Mesenteric fat pad (tissue), 1 donor: ENCODE measurements at regions not wholly inside any gene's neighbourhood (a gene's known extent, or its start where the extent isn't known, plus 50 kb on each side); places are given as distances from the start of the nearest gene placed in this dataset.
"Not testable (repeated sequence)": the region's sequence is repeated elsewhere in the genome, so short reads cannot be mapped to it uniquely, and the experiment has no call there.

Source experiments
- DNase-seq: peaks from one replicate; pipeline ENCODE4 v3.0.0-alpha.2; 2020; ENCODE audit warnings: low spot score
- donor health status: DM: yes; HTN: yes; CAD: no.

DNA sequence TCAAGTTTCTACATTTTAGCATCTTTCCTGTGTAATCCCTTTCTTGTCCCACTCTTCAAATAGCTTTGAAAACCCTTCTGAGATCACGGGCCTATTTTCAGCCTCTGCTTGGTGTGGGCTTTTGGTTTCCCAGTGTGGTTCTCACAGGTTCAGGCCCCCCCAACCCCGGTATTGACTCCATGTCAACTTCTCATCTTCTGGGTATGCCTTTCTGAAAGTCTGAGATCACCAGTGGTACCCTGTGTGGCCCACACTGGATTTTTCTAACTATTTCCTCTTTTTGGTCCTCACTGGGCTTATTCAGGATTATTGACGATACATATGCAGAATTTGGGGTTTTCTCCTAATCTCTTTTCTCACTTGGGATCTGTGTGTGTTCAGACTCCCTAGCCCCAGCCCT, 146.9 kb upstream of the PLGLB2 start:
- DNase-seq = not testable (repeated sequence)

DNA sequence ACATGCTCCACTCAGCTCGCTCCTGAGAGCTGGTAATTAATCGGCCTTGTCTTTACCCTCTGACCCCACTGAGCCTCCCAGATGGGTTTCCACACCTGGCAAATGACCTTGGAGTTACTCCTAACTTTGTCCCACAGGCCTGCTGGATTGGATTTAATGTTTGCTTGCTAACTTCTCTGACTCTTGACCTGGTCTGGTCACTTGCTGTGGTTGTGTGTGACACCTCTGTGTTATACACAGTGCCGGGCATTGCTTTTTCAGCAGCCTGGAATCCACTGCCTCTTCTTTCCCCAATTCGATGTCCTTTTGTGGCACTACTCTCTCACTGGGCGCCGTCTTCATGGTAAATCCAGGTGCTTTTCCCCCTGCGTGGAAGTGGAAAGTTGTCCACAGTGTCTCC, 145.8 kb upstream of the PLGLB2 start:
- DNase-seq = not testable (repeated sequence)

DNA sequence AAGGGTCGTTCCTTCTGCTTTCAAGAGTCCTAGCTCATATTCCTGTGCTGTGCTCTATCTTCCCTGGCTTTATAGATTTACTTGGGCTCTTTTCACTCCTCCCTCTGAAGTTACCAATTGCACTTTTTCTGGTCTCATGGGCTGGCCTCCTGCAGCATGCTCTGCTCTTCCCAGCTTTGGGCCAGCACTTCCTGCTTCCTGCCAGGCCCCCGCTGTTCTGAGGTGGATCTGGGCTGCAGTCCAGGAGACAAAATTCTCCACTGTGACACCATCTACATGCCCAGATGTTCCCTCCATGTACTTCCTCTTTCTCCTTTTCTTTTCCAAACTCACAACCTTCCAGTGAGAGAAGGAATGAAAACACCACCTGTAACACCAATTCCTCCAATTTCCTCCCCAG, 145.2 kb upstream of the PLGLB2 start:
- DNase-seq = not testable (repeated sequence)

DNA sequence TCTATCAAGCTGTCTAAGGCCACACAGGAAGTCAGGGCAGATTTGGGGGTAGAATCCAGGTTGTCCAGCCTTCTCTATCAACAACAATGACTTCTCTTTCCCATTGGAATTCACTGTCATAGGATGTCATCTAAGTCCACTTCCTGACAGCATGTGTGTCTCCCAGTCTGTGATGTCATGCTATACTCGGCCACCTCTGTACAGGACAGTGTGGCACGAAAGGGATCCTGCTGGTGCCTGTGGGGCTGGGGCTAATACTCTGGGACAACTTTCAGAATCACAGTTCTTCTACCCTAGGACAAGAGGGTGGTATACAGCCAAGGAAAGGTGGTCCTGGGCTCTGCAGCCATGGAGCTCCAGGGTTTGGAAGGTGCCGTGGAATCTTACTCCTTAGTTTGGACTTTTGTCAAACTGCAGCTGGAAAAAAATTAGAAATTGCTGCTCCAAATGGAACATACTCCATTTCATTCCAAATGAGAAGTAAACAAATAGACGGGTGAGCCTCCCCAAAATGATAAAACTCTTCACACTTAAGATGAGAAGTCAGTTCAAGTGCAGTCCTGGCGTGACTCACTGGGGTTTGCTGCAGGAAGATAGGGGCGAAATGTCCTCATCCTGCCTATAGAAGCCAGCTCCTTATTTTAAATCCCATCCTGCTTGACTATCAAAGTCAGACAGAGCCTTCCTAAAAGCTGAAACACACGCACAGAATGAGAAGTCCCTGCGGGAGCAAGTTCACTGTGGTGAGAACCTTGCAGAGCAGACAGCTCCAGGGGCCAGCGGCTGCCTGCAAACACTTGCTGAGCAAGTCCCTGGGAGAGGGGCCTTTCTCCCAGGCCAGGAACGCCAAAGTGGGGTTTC, 144.2 kb upstream of the PLGLB2 start:
- DNase-seq = not testable (repeated sequence)

DNA sequence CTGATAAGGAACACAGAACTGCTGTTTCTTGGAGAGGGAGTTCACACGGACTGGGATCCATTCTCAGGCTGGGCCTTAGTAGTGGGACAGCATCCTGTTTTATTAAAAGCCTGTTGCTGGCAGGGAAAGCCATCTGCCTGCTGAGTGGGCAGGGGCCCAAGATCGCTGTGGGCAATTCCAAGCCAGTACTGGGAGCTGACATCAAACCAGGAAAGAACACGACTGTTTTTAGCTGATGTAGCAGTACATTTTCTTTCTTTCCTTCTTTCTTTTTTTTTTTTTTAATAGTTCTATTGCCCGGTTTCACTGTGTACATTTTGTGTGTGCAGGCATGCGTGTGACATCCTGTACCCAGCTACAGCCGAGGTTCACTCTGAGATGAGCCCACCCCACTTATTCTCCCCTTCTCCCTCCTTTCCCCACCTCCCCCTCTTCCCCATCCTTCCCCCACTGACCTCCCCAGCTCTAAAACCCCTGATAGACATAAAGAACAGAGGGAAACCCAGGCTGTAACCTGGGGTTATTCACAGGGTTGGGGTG, 143.5 kb upstream of the PLGLB2 start:
- DNase-seq = not testable (repeated sequence)

- not testable (repeated sequence) for DNase-seq
These were observed 142.9 kb upstream of the PLGLB2 start for GRCh38 chr2:87604980-87605379.

DNA sequence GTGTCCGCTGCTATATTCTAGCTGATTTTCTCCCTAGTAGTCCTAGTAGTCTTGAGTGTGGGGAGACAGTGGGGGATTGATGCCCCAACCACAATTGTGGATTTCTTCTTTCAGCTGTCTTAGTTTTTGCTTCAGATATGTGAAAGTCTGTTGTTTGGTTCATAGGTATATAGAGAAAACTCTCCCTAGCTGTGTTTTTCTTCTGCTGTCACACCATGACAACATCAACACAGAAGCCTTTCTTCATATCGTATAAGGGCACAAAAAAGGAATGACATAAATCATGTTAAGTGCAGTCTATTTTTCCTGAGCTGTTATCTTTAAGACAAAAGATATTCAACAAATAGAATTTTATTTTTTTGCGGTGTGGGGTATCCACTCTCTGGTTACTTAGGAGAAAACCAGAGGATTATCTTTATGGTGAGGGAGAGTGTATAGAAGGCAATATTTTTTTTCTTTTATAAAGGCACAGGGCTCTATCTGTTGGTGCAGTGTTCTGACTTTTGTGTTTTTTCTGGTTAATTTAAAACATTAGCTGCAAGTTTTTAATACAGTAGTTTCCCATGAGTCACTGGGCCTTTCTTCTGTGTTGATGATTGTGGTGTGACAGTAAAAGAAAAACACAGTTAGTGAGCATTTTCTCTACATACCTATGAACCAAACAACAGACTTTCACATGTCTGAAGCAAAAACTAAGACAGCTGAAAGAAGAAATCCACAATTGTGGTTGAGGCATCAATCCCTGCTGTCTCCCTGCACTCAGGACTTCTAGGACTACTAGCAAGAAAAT, 139.3 kb upstream of the PLGLB2 start:
- not testable (repeated sequence) for DNase-seq

- not testable (repeated sequence) for DNase-seq
These were observed 136.9 kb upstream of the PLGLB2 start for GRCh38 chr2:87610974-87611373.

DNA sequence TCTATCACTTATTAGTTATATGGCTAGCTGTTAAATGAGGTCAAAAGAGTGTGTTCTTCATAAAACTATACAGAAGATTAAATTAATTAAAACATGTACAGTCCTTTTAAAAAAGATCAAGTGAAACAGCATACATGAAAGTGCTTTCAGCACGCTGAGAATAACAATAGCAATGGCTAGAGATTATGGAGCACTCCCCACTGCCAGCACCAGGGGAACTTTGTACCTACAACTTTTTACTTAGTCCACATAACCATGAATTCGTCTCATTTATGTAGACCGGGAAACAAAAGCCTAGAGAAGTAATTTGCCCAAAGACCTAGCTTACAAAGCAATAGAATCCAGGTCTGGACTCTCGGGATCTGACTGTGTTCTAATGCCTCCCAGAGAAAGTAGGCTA, 136.5 kb upstream of the PLGLB2 start:
- not testable (repeated sequence) for DNase-seq

- not testable (repeated sequence) for DNase-seq
These were observed 135.9 kb upstream of the PLGLB2 start for GRCh38 chr2:87611956-87612355.

GRCh38 chr2:87614829-87615434, 133.0 kb upstream of the PLGLB2 start:
- DNase-seq = not testable (repeated sequence)

DNA sequence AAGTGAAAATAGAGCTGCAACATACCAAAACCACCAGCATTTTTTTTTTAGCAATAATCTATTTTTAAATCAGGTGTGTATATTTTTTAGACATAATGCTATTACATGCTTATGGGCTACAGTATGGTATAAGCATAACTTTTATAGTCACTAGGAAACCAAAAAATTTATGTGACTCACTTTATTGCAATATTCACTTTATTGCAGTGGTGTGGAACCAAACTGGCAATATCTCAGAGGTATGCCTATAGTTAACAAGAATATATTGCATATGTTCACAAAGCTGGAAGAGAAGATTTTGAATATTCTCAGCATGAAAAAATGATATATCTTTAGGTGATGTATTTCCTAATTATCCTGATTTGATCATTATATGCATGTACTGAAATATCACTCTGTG, 128.8 kb upstream of the PLGLB2 start:
- not testable (repeated sequence) for DNase-seq

DNA sequence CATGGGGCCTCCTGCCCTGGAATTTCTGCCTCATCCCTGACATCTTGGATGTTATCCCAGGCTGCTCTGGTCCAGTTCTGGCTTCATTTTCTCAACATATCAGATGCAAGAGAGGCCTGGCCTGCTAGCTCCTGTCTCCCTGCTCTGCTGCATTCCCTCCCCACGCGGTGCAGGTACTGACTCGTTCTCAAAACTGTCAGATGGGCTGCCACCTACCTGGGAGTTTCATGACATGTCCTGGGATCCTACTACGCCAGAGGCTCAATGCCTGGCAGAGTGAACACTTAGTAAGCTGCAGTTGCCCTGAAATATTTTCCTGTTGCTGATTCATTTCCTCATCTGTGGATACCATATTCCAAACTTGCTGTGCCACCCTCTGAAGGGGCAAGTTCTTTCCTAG, 126.7 kb upstream of the PLGLB2 start:
- DNase-seq = not testable (repeated sequence)

DNA sequence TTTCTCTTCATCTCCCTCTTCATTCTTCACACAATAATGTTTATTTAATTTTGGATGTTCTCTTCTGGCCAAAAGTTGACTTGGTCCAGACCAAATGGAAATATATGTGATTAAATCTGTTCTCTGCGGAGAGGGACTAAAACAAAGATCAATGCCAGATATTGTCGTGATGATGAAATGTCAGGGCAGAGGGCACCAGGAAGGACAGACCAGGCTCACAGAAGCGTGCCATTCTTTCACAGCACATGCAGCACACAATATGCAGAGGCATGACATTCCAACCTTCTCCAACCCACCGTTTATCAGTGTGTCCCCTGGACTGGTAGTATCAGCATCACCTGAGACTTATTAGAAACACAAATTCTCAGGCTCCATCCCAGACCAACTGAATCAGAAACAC, 125.2 kb upstream of the PLGLB2 start:
- not testable (repeated sequence) for DNase-seq

GRCh38 chr2:87629491-87630458, 118.1 kb upstream of the PLGLB2 start:
- DNase-seq = not testable (repeated sequence)

- not testable (repeated sequence) for DNase-seq
These were observed 117.0 kb upstream of the PLGLB2 start for GRCh38 chr2:87630892-87631291.

DNA sequence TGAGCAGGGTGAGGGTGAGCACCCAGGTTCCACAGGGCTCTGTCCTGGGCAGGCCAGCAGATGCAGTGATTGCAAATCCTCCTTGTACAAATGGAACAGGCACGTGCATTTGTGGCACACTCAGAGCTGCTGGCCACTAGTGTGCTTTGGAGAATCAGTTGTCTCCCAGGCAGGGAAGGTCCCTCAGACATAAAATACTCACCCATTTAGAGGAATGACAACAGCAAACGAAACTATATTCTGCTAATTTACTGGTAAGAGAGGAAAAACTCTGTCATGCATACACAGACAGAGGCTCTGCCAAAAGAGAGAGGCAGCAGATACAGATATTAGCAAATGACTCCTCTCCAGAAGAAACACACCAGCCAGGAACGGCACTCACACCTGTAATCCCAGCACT, 116.5 kb upstream of the PLGLB2 start:
- not testable (repeated sequence) for DNase-seq

DNA sequence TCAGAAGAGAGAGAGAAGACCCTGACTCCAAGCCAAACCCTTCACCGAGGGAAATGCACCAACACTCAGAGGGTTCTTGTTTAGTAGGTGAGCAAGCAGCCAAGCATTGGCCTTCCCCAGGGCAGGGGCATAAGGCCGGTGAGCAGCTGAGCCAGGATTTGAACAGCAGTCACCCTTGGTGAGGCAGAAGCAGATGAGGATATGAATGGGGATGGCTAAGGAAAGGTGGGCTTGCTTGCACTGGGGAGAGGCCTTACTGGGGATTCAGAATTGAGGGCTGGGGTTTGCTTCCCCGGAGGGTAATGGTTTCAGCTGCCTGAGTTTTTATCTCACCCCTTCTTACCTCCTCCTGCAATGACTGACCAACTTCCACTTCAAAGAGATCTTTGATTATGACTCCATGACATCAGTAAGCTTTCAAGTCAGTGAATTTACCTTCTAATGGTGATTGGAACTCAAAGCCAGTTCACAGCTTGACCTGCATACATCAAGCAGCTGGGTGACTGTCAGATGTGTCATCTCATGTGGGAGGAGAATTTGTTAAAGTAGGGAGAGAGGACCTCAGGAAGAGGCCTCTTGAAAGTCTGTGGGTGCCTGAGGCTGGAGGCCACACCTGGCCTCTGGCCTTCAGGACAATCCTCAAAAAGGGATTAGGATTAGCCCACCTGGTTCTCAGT, 114.5 kb upstream of the PLGLB2 start:
- DNase-seq = not testable (repeated sequence)

DNA sequence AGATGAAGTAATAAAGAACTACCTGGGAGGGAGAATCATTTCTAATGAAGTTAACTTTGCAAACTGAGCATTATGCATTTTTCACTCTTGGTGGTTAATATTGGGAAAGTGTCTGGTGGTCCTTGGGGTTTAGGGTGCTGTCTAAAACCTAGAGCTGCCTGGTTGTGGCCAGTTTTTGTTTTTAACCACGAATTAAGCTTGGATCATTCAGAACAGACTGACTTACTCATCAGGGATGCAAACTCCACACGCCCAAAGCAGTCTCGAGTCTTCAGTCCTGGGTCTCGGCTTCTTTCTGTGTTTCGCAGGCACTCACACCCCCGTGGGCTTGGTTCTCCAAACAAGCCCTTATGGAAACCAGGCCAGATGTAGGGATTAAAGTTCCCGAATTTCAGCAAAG, 113.8 kb upstream of the PLGLB2 start:
- not testable (repeated sequence) for DNase-seq
